ENCODE measurements at regions not wholly inside any gene's neighbourhood (a gene's known extent, or its start where the extent isn't known, plus 50 kb on each side); places are given as distances from the start of the nearest gene placed in this dataset.

GRCh38 chr4:171016145-171016544, 797.1 kb upstream of the GALNTL6 start:
- no peaks in the 10 kb centered on the region for H3K79me2 ChIP-seq (ENCODE audit: insufficient read depth, low read length)
- H3K4me1 ChIP-seq (ENCODE audit: control insufficient read depth in 1 of 2, insufficient read depth in 2 of 2, low read length in 2 of 2) = no peaks in the 10 kb centered on the region
- H3K36me3 ChIP-seq (ENCODE audit: control insufficient read depth in 1 of 2, insufficient read depth in 2 of 2, low read length in 2 of 2) = no peaks in the 10 kb centered on the region
- H3K9me3 ChIP-seq (ENCODE audit: control insufficient read depth in 1 of 2, insufficient read depth in 1 of 2, low read depth in 1 of 2, low read length in 2 of 2) = no peaks in the 10 kb centered on the region
- no peak overlapping the region for H3K4me2 ChIP-seq (ENCODE audit: low read length)
- no peak for TF ChIP-seq EZH2 (IDR thresholded peaks at IDR 0.05)
- no peak for TF ChIP-seq FOSL1 (IDR thresholded peaks at IDR 0.05; ENCODE audit: low read depth)
- TF ChIP-seq SRF (IDR thresholded peaks at IDR 0.05; ENCODE audit: low read depth) = no peak
- no peak for TF ChIP-seq CTCF (IDR thresholded peaks at IDR 0.05 in 2 of 3, conservative IDR thresholded peaks at IDR 0.05 in 1 of 3; ENCODE audit: borderline replicate concordance in 1 of 3, insufficient read depth in 1 of 3, low read depth in 2 of 3, low read length in 2 of 3)
- no peak for TF ChIP-seq YY1 (IDR thresholded peaks at IDR 0.05; ENCODE audit: extremely low read depth, insufficient replicate concordance, low read depth, low read length)
- no peak for TF ChIP-seq EZH2phosphoT487 (IDR thresholded peaks at IDR 0.05; ENCODE audit: borderline replicate concordance)
- no peak for TF ChIP-seq MAX (IDR thresholded peaks at IDR 0.05)
- no peak for TF ChIP-seq POLR2A (IDR thresholded peaks at IDR 0.05; ENCODE audit: borderline replicate concordance, extremely low read depth, insufficient read depth, insufficient read length)
- TF ChIP-seq JUND (IDR thresholded peaks at IDR 0.05) = no peak
- TF ChIP-seq REST (IDR thresholded peaks at IDR 0.05; ENCODE audit: low read depth) = no peak
- TF ChIP-seq POLR2AphosphoS5 (IDR thresholded peaks at IDR 0.05; ENCODE audit: low read depth, low read length) = no peak
- no peak for TF ChIP-seq SP1 (IDR thresholded peaks at IDR 0.05; ENCODE audit: low read depth)
- no peak overlapping the region for H3K9ac ChIP-seq (ENCODE audit: low read length)
- no peaks in the 10 kb centered on the region for H4K20me1 ChIP-seq (ENCODE audit: insufficient read depth)
- no peak overlapping the region for H3K27ac ChIP-seq (ENCODE audit: low read depth, low read length)
- intact Hi-C loops (cut with micrococcal nuclease) = no loop called here
- no peak overlapping the region for H3K4me3 ChIP-seq (replicated peaks in 1 of 2; ENCODE audit: low read depth in 1 of 2, low read length in 2 of 2)
- ATAC-seq (no peak), DNase-seq (ENCODE audit: low read depth, low spot score) (no peak)
- ChIA-PET CTCF (no interaction called here), POLR2A (no interaction called here), RAD21 (ENCODE audit: low non-redundant PET in 1 of 2, low total read pairs in 2 of 2, uncharacterized antibody in 2 of 2, unreplicated experiment in 2 of 2) (no interaction called here)
- no peaks in the 10 kb centered on the region for H3K9me2 ChIP-seq (ENCODE audit: insufficient read depth)
- BruUV-seq (replicated peaks) = no TSS peak
- no peaks in the 10 kb centered on the region for H3K27me3 ChIP-seq (ENCODE audit: insufficient read depth, low read length)
- H2AFZ ChIP-seq (ENCODE audit: low read depth, low read length, poor library complexity, severe bottlenecking) = no peak overlapping the region
